PC-3 (cell line): ENCODE measurements at regions not wholly inside any gene's neighbourhood (a gene's known extent, or its start where the extent isn't known, plus 50 kb on each side); places are given as distances from the start of the nearest gene placed in this dataset.

Source experiments
- ATAC-seq: fragments of 200-7000 bp; cut with Tn5 transposase; 2 replicates; pipeline ENCODE4 v1.9.1; 2020; ENCODE audit warnings: mild to moderate bottlenecking, moderate library complexity
- BruUV-seq: library from RNA; stranded (reverse); fragments of 400-500 nt; replicated peaks from 2 replicates; lab custom pipeline; 2021; lab: Mats Ljungman, UMichigan
- CTCF ChIA-PET: fragments of 300-600 bp; sonication (Branson Sonifier 250); formaldehyde crosslinking; loops from one replicate; lab custom pipeline; 2022; ENCODE audit warnings: antibody characterized with exemption; lab: Charles Lee
- POLR2A ChIA-PET: fragments of 300-600 bp; sonication (Branson Sonifier 250); formaldehyde crosslinking; loops from one replicate; lab custom pipeline; 2022; ENCODE audit warnings: antibody characterized with exemption; ENCODE audit not compliant: unreplicated experiment; lab: Charles Lee
- DNase-seq: peaks from one replicate; pipeline ENCODE4 v3.0.0-alpha.2; 2015
- H2AFZ ChIP-seq: fragments of 300-600 bp; sonication (generic); 2 replicates; pipeline ENCODE4 v1.6.0; 2016; ENCODE audit warnings: antibody characterized with exemption, low read length
- H3F3A ChIP-seq: fragments of 300-600 bp; sonication (generic); one replicate; pipeline ENCODE4 v1.6.0; 2017; ENCODE audit warnings: antibody characterized with exemption, low read length, control low read depth, mild to moderate bottlenecking; ENCODE audit not compliant: unreplicated experiment
- H3K27ac ChIP-seq: fragments of 300-600 bp; sonication (generic); 2 replicates; pipeline ENCODE4 v1.5.1; 2016; ENCODE audit warnings: mild to moderate bottlenecking, low read length
- H3K27me3 ChIP-seq: fragments of 300-600 bp; sonication (generic); 2 replicates; pipeline ENCODE4 v1.6.1; 2016; ENCODE audit warnings: low read length, mixed read lengths
- H3K36me3 ChIP-seq: fragments of 300-600 bp; sonication (generic); 2 replicates; pipeline ENCODE4 v1.6.1; 2016; ENCODE audit warnings: low read depth, mixed run types, low read length, mixed read lengths
- H3K4me1 ChIP-seq: fragments of 300-600 bp; sonication (generic); 2 replicates; pipeline ENCODE4 v1.5.1; 2016; ENCODE audit warnings: low read length; ENCODE audit not compliant: insufficient read depth
- H3K4me2 ChIP-seq: fragments of 300-600 bp; sonication (generic); 2 replicates; pipeline ENCODE4 v1.6.0; 2016; ENCODE audit warnings: low read length
- H3K4me3 ChIP-seq: fragments of 300-600 bp; sonication (generic); 2 replicates; pipeline ENCODE4 v1.5.1; 2016; ENCODE audit warnings: mild to moderate bottlenecking, low read length, mixed read lengths
- H3K79me2 ChIP-seq: fragments of 300-600 bp; sonication (generic); 2 replicates; pipeline ENCODE4 v1.6.1; 2017; ENCODE audit warnings: low read length, mixed read lengths
- H3K9ac ChIP-seq: fragments of 300-600 bp; sonication (generic); 2 replicates; pipeline ENCODE4 v1.6.0; 2016; ENCODE audit warnings: mild to moderate bottlenecking, low read length
- H3K9me2 ChIP-seq: fragments of 300-600 bp; sonication (generic); replicated peaks from 2 replicates; pipeline ENCODE4 v1.6.1; 2016; ENCODE audit warnings: mixed run types, low read length, mixed read lengths
- H3K9me3 ChIP-seq: fragments of 300-600 bp; sonication (generic); 2 replicates; pipeline ENCODE4 v1.6.1; 2016; ENCODE audit warnings: low read length, mixed read lengths
- H4K20me1 ChIP-seq: fragments of 300-600 bp; sonication (generic); 2 replicates; pipeline ENCODE4 v1.6.1; 2016; ENCODE audit warnings: low read length, mixed read lengths
- CTCF ChIP-seq: fragments of 300-600 bp; sonication (generic); conservative IDR thresholded peaks from 2 replicates; pipeline ENCODE4 v1.5.1; 2017; ENCODE audit warnings: antibody characterized with exemption, low read depth, mild to moderate bottlenecking, low read length
- EZH2 ChIP-seq: fragments of 300-600 bp; sonication (generic); IDR thresholded peaks from one replicate; pipeline ENCODE4 v1.6.1; 2017; ENCODE audit warnings: antibody characterized with exemption, mild to moderate bottlenecking, low read length; ENCODE audit not compliant: unreplicated experiment
- EZH2phosphoT487 ChIP-seq: fragments of 300-600 bp; sonication (generic); IDR thresholded peaks from 2 replicates; pipeline ENCODE4 v1.6.1; 2018; ENCODE audit warnings: mild to moderate bottlenecking, antibody characterized with exemption, low read length, borderline replicate concordance
- intact Hi-C: fragments of 100-400 bp; cut with micrococcal nuclease; formaldehyde crosslinking; loops from 2 replicates; pipeline ENCODE4 v1.9.0; 2023

GRCh38 chr4:42205541-42205940, 53.1 kb upstream of the BEND4 start:
- no peak overlapping the region for H3K4me2 ChIP-seq
- BruUV-seq = no TSS peak
- TF ChIP-seq EZH2phosphoT487 (no peak), CTCF (no peak), EZH2 (no peak)
- no peak overlapping the region for H3K4me3 ChIP-seq
- H3K4me1 ChIP-seq = no peaks in the 10 kb centered on the region
- H3K27ac ChIP-seq = no peak overlapping the region
- H2AFZ ChIP-seq = no peak overlapping the region
- no peak overlapping the region for H3K9ac ChIP-seq
- H4K20me1 ChIP-seq = no peaks in the 10 kb centered on the region
- H3K36me3 ChIP-seq = no peaks in the 10 kb centered on the region
- H3K9me3 ChIP-seq = no peaks in the 10 kb centered on the region
- no peaks in the 10 kb centered on the region for H3F3A ChIP-seq
- ChIA-PET POLR2A (no interaction called here), CTCF (no interaction called here)
- no peaks in the 10 kb centered on the region for H3K79me2 ChIP-seq
- intact Hi-C loops = no loop called here
- no peak for DNase-seq
- H3K9me2 ChIP-seq = no peaks in the 10 kb centered on the region
- no peak for ATAC-seq
- H3K27me3 ChIP-seq = no peaks in the 10 kb centered on the region

GRCh38 chr4:42216664-42217063, 64.2 kb upstream of the BEND4 start:
- TF ChIP-seq CTCF = no peak
- TF ChIP-seq EZH2 = no peak
- no peak for TF ChIP-seq EZH2phosphoT487
- ChIA-PET CTCF (no interaction called here), POLR2A (no interaction called here)
- peaks cover 5% of the 10 kb centered on the region; the same call in 1 of the 2 replicates for H3K4me1 ChIP-seq
- no peak overlapping the region for H2AFZ ChIP-seq
- intact Hi-C loops = no loop called here
- no peaks in the 10 kb centered on the region for H3F3A ChIP-seq
- ATAC-seq (peak; percentile 48), DNase-seq (peak; percentile 26)
- no peaks in the 10 kb centered on the region for H4K20me1 ChIP-seq
- 0 out of 2 replicates have a peak overlapping the region, but pooled peaks have one; percentile 3 for H3K27ac ChIP-seq
- no TSS peak for BruUV-seq
- H3K36me3 ChIP-seq = no peaks in the 10 kb centered on the region
- no peak overlapping the region for H3K9ac ChIP-seq
- H3K9me3 ChIP-seq = no peaks in the 10 kb centered on the region
- H3K4me3 ChIP-seq = no peak overlapping the region
- H3K4me2 ChIP-seq = peak overlapping the region; percentile 6; the same call in 1 of the 2 replicates
- no peaks in the 10 kb centered on the region for H3K27me3 ChIP-seq
- H3K79me2 ChIP-seq = no peaks in the 10 kb centered on the region
- no peaks in the 10 kb centered on the region for H3K9me2 ChIP-seq

GRCh38 chr4:42225286-42225685, 72.8 kb upstream of the BEND4 start:
- Histone ChIP-seq H3K9me3 (no peaks in the 10 kb centered on the region), H4K20me1 (no peaks in the 10 kb centered on the region), H3K4me1 (no peaks in the 10 kb centered on the region), H3F3A (no peaks in the 10 kb centered on the region), H3K4me2 (no peak overlapping the region), H3K79me2 (no peaks in the 10 kb centered on the region), H3K36me3 (no peaks in the 10 kb centered on the region), H3K4me3 (no peak overlapping the region), H3K27ac (no peak overlapping the region), H3K27me3 (no peaks in the 10 kb centered on the region), H3K9me2 (no peaks in the 10 kb centered on the region), H3K9ac (no peak overlapping the region), H2AFZ (no peak overlapping the region)
- intact Hi-C loops = no loop called here
- no peak for ATAC-seq
- no TSS peak for BruUV-seq
- ChIA-PET POLR2A (no interaction called here), CTCF (no interaction called here)
- TF ChIP-seq EZH2phosphoT487 = no peak
- no peak for DNase-seq
